H1 (cell line): ENCODE measurements at regions not wholly inside any gene's neighbourhood (a gene's known extent, or its start where the extent isn't known, plus 50 kb on each side); places are given as distances from the start of the nearest gene placed in this dataset.

Experiments
- TF ChIP-seq, protein P1 (sequence below): fragments of 300-600 bp; sonication (generic); IDR thresholded peaks from 2 replicates; pipeline ENCODE4 v1.7.1; 2012; ENCODE audit warnings: low read length, moderate library complexity, mild to moderate bottlenecking, inconsistent platforms; ENCODE audit not compliant: insufficient replicate concordance

DNA sequence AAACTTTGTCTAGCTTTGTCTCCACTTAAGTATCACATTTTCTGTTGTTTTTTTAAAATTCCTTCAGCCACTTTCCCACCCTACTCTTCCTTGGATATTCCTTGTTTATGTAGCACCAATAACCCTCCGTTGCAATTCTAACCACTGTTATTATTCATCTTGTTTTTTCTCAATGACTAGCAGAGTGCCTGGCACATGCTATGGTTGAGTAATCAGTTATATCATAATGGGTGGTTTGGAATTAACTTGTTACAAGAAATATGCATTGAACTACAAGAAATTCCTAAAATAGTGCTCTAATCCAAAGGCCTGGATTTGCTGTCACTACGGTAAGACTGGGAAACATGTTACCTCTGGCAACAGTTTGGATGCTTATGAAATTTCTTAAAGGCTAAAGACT, 756.6 kb downstream of the NOVA1 start (continued):
- TF ChIP-seq, protein P1, sequence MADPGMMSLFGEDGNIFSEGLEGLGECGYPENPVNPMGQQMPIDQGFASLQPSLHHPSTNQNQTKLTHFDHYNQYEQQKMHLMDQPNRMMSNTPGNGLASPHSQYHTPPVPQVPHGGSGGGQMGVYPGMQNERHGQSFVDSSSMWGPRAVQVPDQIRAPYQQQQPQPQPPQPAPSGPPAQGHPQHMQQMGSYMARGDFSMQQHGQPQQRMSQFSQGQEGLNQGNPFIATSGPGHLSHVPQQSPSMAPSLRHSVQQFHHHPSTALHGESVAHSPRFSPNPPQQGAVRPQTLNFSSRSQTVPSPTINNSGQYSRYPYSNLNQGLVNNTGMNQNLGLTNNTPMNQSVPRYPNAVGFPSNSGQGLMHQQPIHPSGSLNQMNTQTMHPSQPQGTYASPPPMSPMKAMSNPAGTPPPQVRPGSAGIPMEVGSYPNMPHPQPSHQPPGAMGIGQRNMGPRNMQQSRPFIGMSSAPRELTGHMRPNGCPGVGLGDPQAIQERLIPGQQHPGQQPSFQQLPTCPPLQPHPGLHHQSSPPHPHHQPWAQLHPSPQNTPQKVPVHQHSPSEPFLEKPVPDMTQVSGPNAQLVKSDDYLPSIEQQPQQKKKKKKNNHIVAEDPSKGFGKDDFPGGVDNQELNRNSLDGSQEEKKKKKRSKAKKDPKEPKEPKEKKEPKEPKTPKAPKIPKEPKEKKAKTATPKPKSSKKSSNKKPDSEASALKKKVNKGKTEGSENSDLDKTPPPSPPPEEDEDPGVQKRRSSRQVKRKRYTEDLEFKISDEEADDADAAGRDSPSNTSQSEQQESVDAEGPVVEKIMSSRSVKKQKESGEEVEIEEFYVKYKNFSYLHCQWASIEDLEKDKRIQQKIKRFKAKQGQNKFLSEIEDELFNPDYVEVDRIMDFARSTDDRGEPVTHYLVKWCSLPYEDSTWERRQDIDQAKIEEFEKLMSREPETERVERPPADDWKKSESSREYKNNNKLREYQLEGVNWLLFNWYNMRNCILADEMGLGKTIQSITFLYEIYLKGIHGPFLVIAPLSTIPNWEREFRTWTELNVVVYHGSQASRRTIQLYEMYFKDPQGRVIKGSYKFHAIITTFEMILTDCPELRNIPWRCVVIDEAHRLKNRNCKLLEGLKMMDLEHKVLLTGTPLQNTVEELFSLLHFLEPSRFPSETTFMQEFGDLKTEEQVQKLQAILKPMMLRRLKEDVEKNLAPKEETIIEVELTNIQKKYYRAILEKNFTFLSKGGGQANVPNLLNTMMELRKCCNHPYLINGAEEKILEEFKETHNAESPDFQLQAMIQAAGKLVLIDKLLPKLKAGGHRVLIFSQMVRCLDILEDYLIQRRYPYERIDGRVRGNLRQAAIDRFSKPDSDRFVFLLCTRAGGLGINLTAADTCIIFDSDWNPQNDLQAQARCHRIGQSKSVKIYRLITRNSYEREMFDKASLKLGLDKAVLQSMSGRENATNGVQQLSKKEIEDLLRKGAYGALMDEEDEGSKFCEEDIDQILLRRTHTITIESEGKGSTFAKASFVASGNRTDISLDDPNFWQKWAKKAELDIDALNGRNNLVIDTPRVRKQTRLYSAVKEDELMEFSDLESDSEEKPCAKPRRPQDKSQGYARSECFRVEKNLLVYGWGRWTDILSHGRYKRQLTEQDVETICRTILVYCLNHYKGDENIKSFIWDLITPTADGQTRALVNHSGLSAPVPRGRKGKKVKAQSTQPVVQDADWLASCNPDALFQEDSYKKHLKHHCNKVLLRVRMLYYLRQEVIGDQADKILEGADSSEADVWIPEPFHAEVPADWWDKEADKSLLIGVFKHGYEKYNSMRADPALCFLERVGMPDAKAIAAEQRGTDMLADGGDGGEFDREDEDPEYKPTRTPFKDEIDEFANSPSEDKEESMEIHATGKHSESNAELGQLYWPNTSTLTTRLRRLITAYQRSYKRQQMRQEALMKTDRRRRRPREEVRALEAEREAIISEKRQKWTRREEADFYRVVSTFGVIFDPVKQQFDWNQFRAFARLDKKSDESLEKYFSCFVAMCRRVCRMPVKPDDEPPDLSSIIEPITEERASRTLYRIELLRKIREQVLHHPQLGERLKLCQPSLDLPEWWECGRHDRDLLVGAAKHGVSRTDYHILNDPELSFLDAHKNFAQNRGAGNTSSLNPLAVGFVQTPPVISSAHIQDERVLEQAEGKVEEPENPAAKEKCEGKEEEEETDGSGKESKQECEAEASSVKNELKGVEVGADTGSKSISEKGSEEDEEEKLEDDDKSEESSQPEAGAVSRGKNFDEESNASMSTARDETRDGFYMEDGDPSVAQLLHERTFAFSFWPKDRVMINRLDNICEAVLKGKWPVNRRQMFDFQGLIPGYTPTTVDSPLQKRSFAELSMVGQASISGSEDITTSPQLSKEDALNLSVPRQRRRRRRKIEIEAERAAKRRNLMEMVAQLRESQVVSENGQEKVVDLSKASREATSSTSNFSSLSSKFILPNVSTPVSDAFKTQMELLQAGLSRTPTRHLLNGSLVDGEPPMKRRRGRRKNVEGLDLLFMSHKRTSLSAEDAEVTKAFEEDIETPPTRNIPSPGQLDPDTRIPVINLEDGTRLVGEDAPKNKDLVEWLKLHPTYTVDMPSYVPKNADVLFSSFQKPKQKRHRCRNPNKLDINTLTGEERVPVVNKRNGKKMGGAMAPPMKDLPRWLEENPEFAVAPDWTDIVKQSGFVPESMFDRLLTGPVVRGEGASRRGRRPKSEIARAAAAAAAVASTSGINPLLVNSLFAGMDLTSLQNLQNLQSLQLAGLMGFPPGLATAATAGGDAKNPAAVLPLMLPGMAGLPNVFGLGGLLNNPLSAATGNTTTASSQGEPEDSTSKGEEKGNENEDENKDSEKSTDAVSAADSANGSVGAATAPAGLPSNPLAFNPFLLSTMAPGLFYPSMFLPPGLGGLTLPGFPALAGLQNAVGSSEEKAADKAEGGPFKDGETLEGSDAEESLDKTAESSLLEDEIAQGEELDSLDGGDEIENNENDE, result no peak
- TF ChIP-seq, all 59 proteins: peak for 0
